ENCODE measurements at regions not wholly inside any gene's neighbourhood (a gene's known extent, or its start where the extent isn't known, plus 50 kb on each side); places are given as distances from the start of the nearest gene placed in this dataset.
A peak's percentile ranks its signal among the peaks of the same experiment; 100 is the strongest.

- H3K27me3 Mint-ChIP-seq (ENCODE audit: insufficient read depth, unreplicated experiment): peaks cover 26% of the 10 kb centered on the region
- peaks cover 7% of the 10 kb centered on the region for H3K9me3 Mint-ChIP-seq (ENCODE audit: unreplicated experiment)
- H3K27ac Mint-ChIP-seq (ENCODE audit: low read depth, unreplicated experiment): no peak overlapping the region
- peak; percentile 36 for DNase-seq (ENCODE audit: unreplicated experiment)
- no peaks in the 10 kb centered on the region for H3K36me3 Mint-ChIP-seq (ENCODE audit: insufficient read depth, unreplicated experiment)
- no peak overlapping the region for H3K4me3 Mint-ChIP-seq (ENCODE audit: unreplicated experiment)
- BruUV-seq (replicated peaks): no TSS peak
- intact Hi-C loops (cut with micrococcal nuclease): no loop called here
- peaks cover 6% of the 10 kb centered on the region for H3K4me1 Mint-ChIP-seq (ENCODE audit: insufficient read depth, unreplicated experiment)
- TF ChIP-seq, protein P1, sequence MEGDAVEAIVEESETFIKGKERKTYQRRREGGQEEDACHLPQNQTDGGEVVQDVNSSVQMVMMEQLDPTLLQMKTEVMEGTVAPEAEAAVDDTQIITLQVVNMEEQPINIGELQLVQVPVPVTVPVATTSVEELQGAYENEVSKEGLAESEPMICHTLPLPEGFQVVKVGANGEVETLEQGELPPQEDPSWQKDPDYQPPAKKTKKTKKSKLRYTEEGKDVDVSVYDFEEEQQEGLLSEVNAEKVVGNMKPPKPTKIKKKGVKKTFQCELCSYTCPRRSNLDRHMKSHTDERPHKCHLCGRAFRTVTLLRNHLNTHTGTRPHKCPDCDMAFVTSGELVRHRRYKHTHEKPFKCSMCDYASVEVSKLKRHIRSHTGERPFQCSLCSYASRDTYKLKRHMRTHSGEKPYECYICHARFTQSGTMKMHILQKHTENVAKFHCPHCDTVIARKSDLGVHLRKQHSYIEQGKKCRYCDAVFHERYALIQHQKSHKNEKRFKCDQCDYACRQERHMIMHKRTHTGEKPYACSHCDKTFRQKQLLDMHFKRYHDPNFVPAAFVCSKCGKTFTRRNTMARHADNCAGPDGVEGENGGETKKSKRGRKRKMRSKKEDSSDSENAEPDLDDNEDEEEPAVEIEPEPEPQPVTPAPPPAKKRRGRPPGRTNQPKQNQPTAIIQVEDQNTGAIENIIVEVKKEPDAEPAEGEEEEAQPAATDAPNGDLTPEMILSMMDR (IDR thresholded peaks at IDR 0.05; ENCODE audit: unreplicated experiment): no peak
- CTCF ChIA-PET: interaction anchor here (0.7 to 0.9 kb wide), 2 partner anchors 11 to 12 kb away, joined by 3 read pairs; no protein-coding TSS in a partner anchor
- POLR2A ChIA-PET: interaction anchor here (3.2 kb wide), 1 partner anchor 10 kb away, joined by 10 read pairs; no protein-coding TSS in a partner anchor
Observed at GRCh38 chr1:227451057-227451456, 112.3 kb upstream of the ZNF678 start.

DNA sequence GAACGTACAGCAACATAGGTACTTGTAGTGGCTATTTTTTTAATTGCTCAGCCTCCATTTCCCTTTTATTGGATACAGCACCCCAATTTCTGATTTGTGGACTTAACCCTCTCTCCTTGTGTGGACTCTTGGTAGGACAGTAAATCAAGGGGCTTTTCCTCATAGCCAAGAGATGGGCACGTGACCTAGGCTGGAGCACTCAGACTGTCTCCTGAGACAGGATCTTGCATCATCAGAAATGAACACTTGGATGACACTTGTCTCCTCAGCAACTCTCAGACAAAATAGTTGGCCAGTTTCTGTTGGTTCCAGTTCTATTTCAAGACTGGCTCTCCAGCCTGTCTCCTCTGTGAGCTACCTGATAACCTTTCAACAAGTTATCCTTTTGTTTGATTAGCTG is 112.9 kb upstream of the ZNF678 start:
- Mint-ChIP-seq H3K36me3 (ENCODE audit: insufficient read depth, unreplicated experiment) (no peaks in the 10 kb centered on the region), H3K4me3 (ENCODE audit: unreplicated experiment) (no peak overlapping the region), H3K27me3 (ENCODE audit: insufficient read depth, unreplicated experiment) (peaks cover 21% of the 10 kb centered on the region), H3K9me3 (ENCODE audit: unreplicated experiment) (peaks cover 7% of the 10 kb centered on the region), H3K4me1 (ENCODE audit: insufficient read depth, unreplicated experiment) (peaks cover 6% of the 10 kb centered on the region), H3K27ac (ENCODE audit: low read depth, unreplicated experiment) (no peak overlapping the region)
- peak; percentile 30 for DNase-seq (ENCODE audit: unreplicated experiment)
- ChIA-PET CTCF (interaction anchor here (0.5 to 2.0 kb wide), 5 partner anchors 10 to 504 kb away, joined by 3 to 8 read pairs (median 3); no protein-coding TSS in a partner anchor), POLR2A (interaction anchor here (0.7 to 3.2 kb wide), 2 partner anchors 10 to 156 kb away, joined by 3 to 10 read pairs; no protein-coding TSS in a partner anchor)
- TF ChIP-seq, protein P1 (IDR thresholded peaks at IDR 0.05; ENCODE audit: unreplicated experiment): no peak
- intact Hi-C loops (cut with micrococcal nuclease): no loop called here
- no TSS peak for BruUV-seq (replicated peaks)

GRCh38 chr1:227449741-227450441 is 113.5 kb upstream of the ZNF678 start:
- peaks cover 7% of the 10 kb centered on the region for H3K9me3 Mint-ChIP-seq (ENCODE audit: unreplicated experiment)
- TF ChIP-seq, protein P1 (IDR thresholded peaks at IDR 0.05; ENCODE audit: unreplicated experiment): no peak
- H3K4me3 Mint-ChIP-seq (ENCODE audit: unreplicated experiment): no peak overlapping the region
- H3K27ac Mint-ChIP-seq (ENCODE audit: low read depth, unreplicated experiment): no peak overlapping the region
- no TSS peak for BruUV-seq (replicated peaks)
- intact Hi-C loops (cut with micrococcal nuclease): no loop called here
- DNase-seq (ENCODE audit: unreplicated experiment): no peak
- ChIA-PET POLR2A (interaction anchor here (0.7 to 3.2 kb wide), 2 partner anchors 9 to 156 kb away, joined by 3 to 10 read pairs; no protein-coding TSS in a partner anchor), CTCF (interaction anchor here (0.5 to 2.4 kb wide), 14 partner anchors 8 to 1068 kb away, joined by 3 to 8 read pairs (median 3); no protein-coding TSS in a partner anchor)
- H3K4me1 Mint-ChIP-seq (ENCODE audit: insufficient read depth, unreplicated experiment): peaks cover 6% of the 10 kb centered on the region
- no peaks in the 10 kb centered on the region for H3K36me3 Mint-ChIP-seq (ENCODE audit: insufficient read depth, unreplicated experiment)
- H3K27me3 Mint-ChIP-seq (ENCODE audit: insufficient read depth, unreplicated experiment): peaks cover 15% of the 10 kb centered on the region

DNA sequence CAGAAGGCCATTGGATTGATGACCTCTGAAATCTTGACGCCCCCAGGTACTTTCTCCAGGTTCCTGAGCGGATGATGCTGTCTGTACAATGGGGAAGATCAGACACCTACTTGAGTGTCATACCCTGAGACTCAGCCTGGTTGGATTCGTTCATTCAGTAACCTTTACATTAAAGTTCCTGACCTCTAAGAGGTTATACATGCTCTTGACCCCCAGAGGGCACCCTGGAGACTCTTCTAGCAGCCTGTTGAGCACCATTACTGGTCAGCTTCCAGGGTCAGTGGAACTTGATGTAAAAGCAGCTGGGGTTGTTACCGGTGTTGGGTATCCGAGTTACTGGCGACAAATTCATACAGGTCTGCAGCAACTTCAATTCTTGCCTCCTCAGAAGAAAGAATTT is 114.3 kb upstream of the ZNF678 start:
- intact Hi-C loops (cut with micrococcal nuclease): no loop called here
- no TSS peak for BruUV-seq (replicated peaks)

More for the DNA sequence above, 114.3 kb upstream of the ZNF678 start:
- no peak overlapping the region for H3K27ac Mint-ChIP-seq (ENCODE audit: low read depth, unreplicated experiment)
- ChIA-PET POLR2A (interaction anchor here (3.2 kb wide), 1 partner anchor 8 kb away, joined by 10 read pairs; no protein-coding TSS in a partner anchor), CTCF (interaction anchor here (0.6 to 2.4 kb wide), 14 partner anchors 9 to 1044 kb away, joined by 3 to 8 read pairs (median 3); no protein-coding TSS in a partner anchor)
- peaks cover 6% of the 10 kb centered on the region for H3K4me1 Mint-ChIP-seq (ENCODE audit: insufficient read depth, unreplicated experiment)
- DNase-seq (ENCODE audit: unreplicated experiment): peak; percentile 80
- H3K4me3 Mint-ChIP-seq (ENCODE audit: unreplicated experiment): no peak overlapping the region
- no peaks in the 10 kb centered on the region for H3K36me3 Mint-ChIP-seq (ENCODE audit: insufficient read depth, unreplicated experiment)
- H3K9me3 Mint-ChIP-seq (ENCODE audit: unreplicated experiment): peaks cover 7% of the 10 kb centered on the region
- peaks cover 6% of the 10 kb centered on the region for H3K27me3 Mint-ChIP-seq (ENCODE audit: insufficient read depth, unreplicated experiment)
- TF ChIP-seq, protein P1 (IDR thresholded peaks at IDR 0.05; ENCODE audit: unreplicated experiment): peak; percentile 73

Data from MCF 10A (cell line).